SJSA1 (cell line): ENCODE measurements at regions not wholly inside any gene's neighbourhood (a gene's known extent, or its start where the extent isn't known, plus 50 kb on each side); places are given as distances from the start of the nearest gene placed in this dataset.

Experiments
- DNase-seq, 2 experiments: peaks; one replicate each; pipeline ENCODE4 v3.0.0-alpha.2; 2015 to 2020; ENCODE audit warnings: low spot score in 2 of 2, low read depth in 1 of 2
- H3K27ac ChIP-seq: fragments of 250-450 bp; sonication (Bioruptor Pico); 2 replicates; pipeline ENCODE4 v1.5.1; 2020; ENCODE audit warnings: mild to moderate bottlenecking, moderate library complexity
- H3K27me3 ChIP-seq: fragments of 250-450 bp; sonication (Bioruptor Pico); replicated peaks from 2 replicates; pipeline ENCODE4 v1.5.1; 2020; ENCODE audit warnings: mild to moderate bottlenecking, moderate library complexity
- H3K36me3 ChIP-seq: fragments of 250-450 bp; sonication (Bioruptor Pico); 2 replicates; pipeline ENCODE4 v1.5.1; 2020; ENCODE audit warnings: mild to moderate bottlenecking
- H3K4me1 ChIP-seq: fragments of 250-450 bp; sonication (Bioruptor Pico); replicated peaks from 2 replicates; pipeline ENCODE4 v1.6.1; 2021; ENCODE audit warnings: mild to moderate bottlenecking
- H3K4me3 ChIP-seq: fragments of 250-450 bp; sonication (Bioruptor Pico); 2 replicates; pipeline ENCODE4 v1.5.1; 2020; ENCODE audit warnings: mild to moderate bottlenecking
- H3K9me3 ChIP-seq: fragments of 250-450 bp; sonication (Bioruptor Pico); replicated peaks from 2 replicates; pipeline ENCODE4 v1.5.1; 2020; ENCODE audit warnings: mild to moderate bottlenecking

- H3K27ac ChIP-seq: no peak overlapping the region
- H3K9me3 ChIP-seq: no peaks in the 10 kb centered on the region
- no peak for DNase-seq
- H3K4me1 ChIP-seq: no peaks in the 10 kb centered on the region
- no peaks in the 10 kb centered on the region; the same call in 1 of the 2 replicates for H3K27me3 ChIP-seq
- H3K36me3 ChIP-seq: no peaks in the 10 kb centered on the region
- no peak overlapping the region for H3K4me3 ChIP-seq
Measured at GRCh38 chr20:51298141-51298749, 244.3 kb downstream of the NFATC2 start.

DNA sequence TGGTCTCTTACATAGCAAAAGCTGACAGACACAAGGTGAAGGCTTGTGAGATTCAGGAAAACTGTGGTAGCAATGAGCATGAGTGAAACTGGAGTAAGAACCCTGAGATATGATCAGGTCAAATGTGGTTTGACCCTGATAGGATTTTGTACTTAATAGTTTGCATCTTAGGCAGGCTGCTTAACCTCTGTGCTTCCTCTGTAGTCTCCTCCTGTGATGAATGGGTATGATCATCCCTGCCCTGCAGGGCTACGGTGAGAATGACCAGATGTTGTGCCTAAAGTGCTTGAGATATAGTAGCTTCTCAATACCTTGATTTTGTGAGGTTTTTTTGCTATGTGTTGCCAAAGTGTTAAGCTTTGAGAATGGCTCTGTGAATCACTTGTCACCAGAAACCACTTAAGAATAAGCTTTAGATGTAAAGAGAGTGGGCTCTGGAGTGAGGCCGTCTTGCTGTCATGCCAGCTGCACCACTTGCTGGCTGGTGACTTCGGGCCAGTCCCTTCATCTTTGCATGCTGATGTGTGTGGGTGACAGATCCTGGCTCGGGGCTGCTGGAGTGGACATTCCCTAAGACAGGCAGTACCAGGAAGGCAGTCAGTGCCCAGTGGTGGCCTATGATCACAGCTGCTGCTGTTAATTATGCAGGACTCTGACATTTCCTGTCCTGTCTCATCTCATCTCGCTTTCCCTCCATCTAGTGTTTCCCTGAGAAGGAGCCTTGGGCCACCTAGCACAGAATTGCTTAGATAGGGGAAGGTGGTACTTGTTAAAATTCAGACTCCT lies 254.7 kb downstream of the NFATC2 start:
- H3K9me3 ChIP-seq: no peaks in the 10 kb centered on the region; the same call in 1 of the 2 replicates
- no peak for DNase-seq
- peaks cover 13% of the 10 kb centered on the region for H3K27me3 ChIP-seq
- H3K4me1 ChIP-seq: no peaks in the 10 kb centered on the region
- no peaks in the 10 kb centered on the region for H3K36me3 ChIP-seq
- no peak overlapping the region for H3K4me3 ChIP-seq
- no peak overlapping the region for H3K27ac ChIP-seq

GRCh38 chr20:51286758-51287157 lies 255.8 kb downstream of the NFATC2 start:
- H3K27me3 ChIP-seq: peaks cover 13% of the 10 kb centered on the region
- H3K9me3 ChIP-seq: no peaks in the 10 kb centered on the region; the same call in 1 of the 2 replicates
- H3K4me3 ChIP-seq: no peak overlapping the region
- H3K36me3 ChIP-seq: no peaks in the 10 kb centered on the region
- H3K4me1 ChIP-seq: no peaks in the 10 kb centered on the region
- DNase-seq: no peak
- H3K27ac ChIP-seq: no peak overlapping the region

DNA sequence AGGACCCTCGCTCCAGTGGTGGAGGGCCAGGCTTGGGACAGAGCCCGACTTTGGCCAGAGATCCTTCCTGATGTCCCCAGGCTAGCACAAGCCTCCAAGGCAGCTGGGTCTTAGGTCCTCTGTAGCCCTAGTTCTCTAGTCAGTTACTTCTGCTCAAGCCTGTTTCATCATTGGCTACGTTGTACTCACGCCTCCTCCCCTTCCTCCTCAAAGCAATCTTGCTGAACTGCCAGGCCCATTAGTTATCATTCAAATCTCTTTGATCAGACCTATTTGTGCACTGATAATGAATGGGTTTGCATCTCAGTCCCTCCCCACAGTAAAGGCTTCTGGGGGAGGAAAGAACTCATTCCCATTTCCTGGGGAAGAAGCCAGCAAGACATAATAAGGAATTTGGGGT lies 256.8 kb downstream of the NFATC2 start:
- Histone ChIP-seq H3K27me3 (peaks cover 13% of the 10 kb centered on the region), H3K4me1 (no peaks in the 10 kb centered on the region), H3K36me3 (no peaks in the 10 kb centered on the region), H3K4me3 (no peak overlapping the region), H3K9me3 (no peaks in the 10 kb centered on the region; the same call in 1 of the 2 replicates), H3K27ac (no peak overlapping the region)
- no peak for DNase-seq

- H3K36me3 ChIP-seq: no peaks in the 10 kb centered on the region
- DNase-seq: no peak
- no peak overlapping the region for H3K27ac ChIP-seq
- H3K27me3 ChIP-seq: peaks cover 13% of the 10 kb centered on the region
- H3K4me1 ChIP-seq: no peaks in the 10 kb centered on the region
- H3K4me3 ChIP-seq: no peak overlapping the region
- no peaks in the 10 kb centered on the region; the same call in 1 of the 2 replicates for H3K9me3 ChIP-seq
Measured at GRCh38 chr20:51284871-51285270, 257.6 kb downstream of the NFATC2 start.

GRCh38 chr20:51284176-51284575 lies 258.3 kb downstream of the NFATC2 start:
- no peaks in the 10 kb centered on the region for H3K4me1 ChIP-seq
- no peak for DNase-seq
- peaks cover 11% of the 10 kb centered on the region for H3K27me3 ChIP-seq
- H3K4me3 ChIP-seq: no peak overlapping the region
- H3K27ac ChIP-seq: no peak overlapping the region
- no peaks in the 10 kb centered on the region for H3K36me3 ChIP-seq
- H3K9me3 ChIP-seq: no peaks in the 10 kb centered on the region; the same call in none of the 2 replicates

GRCh38 chr20:51281521-51281920 lies 258.6 kb upstream of the KCNG1 start:
- no peak overlapping the region for H3K4me3 ChIP-seq
- H3K9me3 ChIP-seq: no peaks in the 10 kb centered on the region; the same call in none of the 2 replicates
- no peak for DNase-seq
- no peaks in the 10 kb centered on the region for H3K36me3 ChIP-seq
- peaks cover 6% of the 10 kb centered on the region; the same call in 1 of the 2 replicates for H3K27me3 ChIP-seq
- H3K27ac ChIP-seq: no peak overlapping the region
- H3K4me1 ChIP-seq: no peaks in the 10 kb centered on the region

- Histone ChIP-seq H3K4me3 (no peak overlapping the region), H3K27ac (no peak overlapping the region), H3K36me3 (no peaks in the 10 kb centered on the region), H3K4me1 (peaks cover 7% of the 10 kb centered on the region), H3K27me3 (peaks cover 12% of the 10 kb centered on the region; the same call in 1 of the 2 replicates), H3K9me3 (no peaks in the 10 kb centered on the region; the same call in none of the 2 replicates)
- DNase-seq: no peak
Measured at GRCh38 chr20:51280047-51280446, 257.1 kb upstream of the KCNG1 start.

DNA sequence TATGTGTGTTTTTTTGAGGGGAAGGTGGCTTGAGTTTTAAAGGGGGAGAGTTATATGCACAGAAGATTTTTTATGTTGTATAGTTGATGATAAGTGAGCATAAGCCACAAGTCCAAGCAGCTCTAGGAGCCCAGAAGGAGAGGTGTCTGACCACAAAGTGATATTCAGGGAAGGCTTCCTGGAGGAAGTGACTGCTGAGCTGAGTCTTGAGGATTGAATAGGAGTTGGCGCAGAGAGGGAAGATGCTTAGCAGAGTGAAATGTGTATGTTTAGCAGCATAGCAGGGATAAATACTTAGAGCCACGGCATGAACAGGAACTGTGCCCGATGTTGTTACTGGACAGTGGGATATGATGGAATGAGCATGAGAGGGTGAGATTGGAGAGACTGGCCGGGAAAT lies 255.1 kb upstream of the KCNG1 start:
- Histone ChIP-seq H3K27ac (no peak overlapping the region), H3K9me3 (no peaks in the 10 kb centered on the region; the same call in 1 of the 2 replicates), H3K27me3 (peaks cover 6% of the 10 kb centered on the region; the same call in 1 of the 2 replicates), H3K4me1 (peaks cover 8% of the 10 kb centered on the region), H3K36me3 (no peaks in the 10 kb centered on the region), H3K4me3 (no peak overlapping the region)
- DNase-seq: no peak

DNA sequence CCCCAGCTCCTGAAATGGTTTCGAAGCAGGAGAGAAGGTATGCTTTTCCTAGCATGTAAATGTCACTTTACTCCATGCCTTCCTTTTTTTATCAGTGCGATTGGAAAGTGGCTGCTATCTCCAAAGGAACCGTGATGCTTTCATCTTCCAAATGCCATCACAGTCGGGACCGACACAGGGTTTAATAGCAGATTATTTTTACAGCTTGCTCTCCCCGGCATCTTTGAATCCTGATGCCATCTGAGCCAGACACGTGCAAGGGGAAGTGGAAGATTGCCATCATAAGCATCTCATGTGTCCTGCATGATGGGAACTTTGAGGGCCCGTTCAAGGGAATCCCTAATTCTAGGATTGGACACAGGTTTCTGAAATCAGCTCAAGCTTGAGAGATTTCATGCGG lies 253.4 kb upstream of the KCNG1 start:
- H3K27ac ChIP-seq: no peak overlapping the region
- peaks cover 6% of the 10 kb centered on the region for H3K27me3 ChIP-seq
- H3K36me3 ChIP-seq: no peaks in the 10 kb centered on the region
- peaks cover 8% of the 10 kb centered on the region for H3K4me1 ChIP-seq
- DNase-seq: no peak
- H3K9me3 ChIP-seq: no peaks in the 10 kb centered on the region; the same call in 1 of the 2 replicates
- H3K4me3 ChIP-seq: no peak overlapping the region

- Histone ChIP-seq H3K27ac (no peak overlapping the region), H3K4me3 (no peak overlapping the region), H3K27me3 (peaks cover 6% of the 10 kb centered on the region), H3K36me3 (no peaks in the 10 kb centered on the region), H3K9me3 (no peaks in the 10 kb centered on the region; the same call in 1 of the 2 replicates), H3K4me1 (peaks cover 8% of the 10 kb centered on the region)
- DNase-seq: no peak
Measured at GRCh38 chr20:51275826-51276225, 252.9 kb upstream of the KCNG1 start.

GRCh38 chr20:51275181-51275580 lies 252.3 kb upstream of the KCNG1 start:
- Histone ChIP-seq H3K9me3 (no peaks in the 10 kb centered on the region; the same call in 1 of the 2 replicates), H3K36me3 (no peaks in the 10 kb centered on the region), H3K27ac (no peak overlapping the region), H3K4me1 (peaks cover 8% of the 10 kb centered on the region), H3K4me3 (no peak overlapping the region), H3K27me3 (peaks cover 6% of the 10 kb centered on the region)
- no peak for DNase-seq

DNA sequence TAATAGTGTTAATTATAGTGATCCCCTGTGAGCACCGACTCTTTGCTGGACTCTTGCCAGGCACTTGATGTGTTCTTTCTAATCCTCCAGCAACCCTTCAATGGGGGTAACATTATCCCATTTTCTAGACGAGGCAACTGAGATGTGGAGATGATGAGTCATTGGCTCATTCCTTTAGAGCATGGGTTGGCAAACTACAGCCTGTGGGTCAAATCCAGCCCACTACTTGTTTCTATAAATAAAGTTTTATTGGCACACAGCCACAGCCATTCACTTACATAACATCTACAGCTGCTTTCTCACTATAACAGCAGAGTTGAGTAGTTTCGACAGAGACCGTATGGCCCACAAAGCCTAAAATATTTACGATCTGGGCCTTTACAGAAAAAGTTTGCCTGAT lies 249.5 kb upstream of the KCNG1 start:
- Histone ChIP-seq H3K4me1 (peaks cover 8% of the 10 kb centered on the region), H3K36me3 (no peaks in the 10 kb centered on the region), H3K9me3 (no peaks in the 10 kb centered on the region), H3K27me3 (peaks cover 6% of the 10 kb centered on the region; the same call in 1 of the 2 replicates), H3K27ac (no peak overlapping the region), H3K4me3 (no peak overlapping the region)
- no peak for DNase-seq

GRCh38 chr20:51271931-51272330 lies 249.0 kb upstream of the KCNG1 start:
- no peak overlapping the region for H3K27ac ChIP-seq
- peaks cover 8% of the 10 kb centered on the region for H3K4me1 ChIP-seq
- peaks cover 6% of the 10 kb centered on the region; the same call in 1 of the 2 replicates for H3K27me3 ChIP-seq
- H3K36me3 ChIP-seq: no peaks in the 10 kb centered on the region
- no peak for DNase-seq
- no peak overlapping the region for H3K4me3 ChIP-seq
- no peaks in the 10 kb centered on the region for H3K9me3 ChIP-seq
